BJ (cell line): ENCODE measurements at regions not wholly inside any gene's neighbourhood (a gene's known extent, or its start where the extent isn't known, plus 50 kb on each side); places are given as distances from the start of the nearest gene placed in this dataset.

Source experiments
- CTCF ChIA-PET: fragments of 350-600 bp; formaldehyde crosslinking; extraction: SDS; loops from one replicate; lab custom pipeline; 2021; ENCODE audit warnings: antibody characterized with exemption, inconsistent platforms; lab: Yijun Ruan, JAX
- POLR2A ChIA-PET: fragments of 300-600 bp; sonication (Branson Sonifier 250); formaldehyde crosslinking; extraction: SDS; loops from one replicate; lab custom pipeline; 2021; ENCODE audit warnings: antibody characterized with exemption; lab: Charles Lee
- DNase-seq: peaks from one replicate; pipeline ENCODE4 v3.0.0-alpha.2; 2011; ENCODE audit warnings: low read depth
- H3K27me3 ChIP-seq: 2 replicates; pipeline ENCODE4 v1.6.0; 2011; ENCODE audit warnings: low read length; ENCODE audit not compliant: control insufficient read depth, insufficient read depth
- H3K36me3 ChIP-seq: 2 replicates; pipeline ENCODE4 v1.5.1; 2011; ENCODE audit warnings: low read length; ENCODE audit not compliant: control insufficient read depth, insufficient read depth
- H3K4me3 ChIP-seq: 2 replicates; pipeline ENCODE4 v1.5.1; 2011; ENCODE audit warnings: low read depth, mild to moderate bottlenecking, control low read depth, low read length
- CTCF ChIP-seq: IDR thresholded peaks from 2 replicates; pipeline ENCODE4 v1.5.1; 2011; ENCODE audit warnings: low read depth, mild to moderate bottlenecking, control low read depth, inconsistent platforms, low read length, moderate library complexity; ENCODE audit not compliant: insufficient read depth

GRCh38 chr2:128554151-128554769, 235.6 kb upstream of the HS6ST1 start:
- no peak for DNase-seq
- ChIA-PET POLR2A (no interaction called here), CTCF (no interaction called here)
- H3K4me3 ChIP-seq, result no peak overlapping the region
- no peaks in the 10 kb centered on the region for H3K36me3 ChIP-seq
- TF ChIP-seq CTCF, result no peak
- no peaks in the 10 kb centered on the region; the same call in 1 of the 2 replicates for H3K27me3 ChIP-seq

GRCh38 chr2:128555433-128555832, 236.8 kb upstream of the HS6ST1 start:
- ChIA-PET CTCF (no interaction called here), POLR2A (no interaction called here)
- DNase-seq, result no peak
- Histone ChIP-seq H3K4me3 (no peak overlapping the region), H3K36me3 (no peaks in the 10 kb centered on the region), H3K27me3 (no peaks in the 10 kb centered on the region; the same call in 1 of the 2 replicates)
- no peak for TF ChIP-seq CTCF

DNA sequence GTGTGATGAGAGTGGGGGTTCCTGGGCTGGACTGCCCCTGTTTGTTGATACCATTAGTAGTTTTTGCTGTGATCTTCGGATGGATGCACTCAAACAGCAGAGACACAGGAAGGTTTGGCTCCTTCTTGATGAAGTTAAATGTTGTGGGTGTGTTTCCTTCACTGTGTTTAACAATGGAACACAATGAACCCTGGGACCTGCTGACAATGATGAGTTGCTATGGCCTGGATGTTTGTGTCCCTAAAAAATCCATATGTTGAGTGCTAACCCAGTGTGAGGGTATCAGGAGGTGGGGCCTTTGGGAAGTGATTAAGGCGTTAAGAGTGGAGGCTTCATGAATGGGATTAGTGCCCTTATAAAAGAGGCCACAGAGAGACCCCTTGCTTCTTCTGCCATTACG, 237.4 kb upstream of the HS6ST1 start:
- no peak for TF ChIP-seq CTCF
- Histone ChIP-seq H3K27me3 (no peaks in the 10 kb centered on the region; the same call in 1 of the 2 replicates), H3K36me3 (no peaks in the 10 kb centered on the region), H3K4me3 (no peak overlapping the region)
- CTCF ChIA-PET, result no interaction called here
- POLR2A ChIA-PET, result no interaction called here
- no peak for DNase-seq

- CTCF ChIA-PET, result no interaction called here
- DNase-seq, result no peak
- no peak for TF ChIP-seq CTCF
Measured at GRCh38 chr2:128556633-128557032, 238.0 kb upstream of the HS6ST1 start.

GRCh38 chr2:128557069-128557468, 238.4 kb upstream of the HS6ST1 start:
- H3K36me3 ChIP-seq, result no peaks in the 10 kb centered on the region
- POLR2A ChIA-PET, result no interaction called here
- no peaks in the 10 kb centered on the region; the same call in 1 of the 2 replicates for H3K27me3 ChIP-seq
- H3K4me3 ChIP-seq, result no peak overlapping the region
- no peak for TF ChIP-seq CTCF
- CTCF ChIA-PET, result no interaction called here
- no peak for DNase-seq

More at GRCh38 chr2:128556633-128557032, 238.0 kb upstream of the HS6ST1 start:
- no peak overlapping the region for H3K4me3 ChIP-seq
- H3K36me3 ChIP-seq, result no peaks in the 10 kb centered on the region
- POLR2A ChIA-PET, result no interaction called here
- H3K27me3 ChIP-seq, result no peaks in the 10 kb centered on the region; the same call in 1 of the 2 replicates
